ENCODE measurements at regions not wholly inside any gene's neighbourhood (a gene's known extent, or its start where the extent isn't known, plus 50 kb on each side); places are given as distances from the start of the nearest gene placed in this dataset.

GRCh38 chr14:26204366-26204727, 393.5 kb downstream of the NOVA1 start:
- no peak for DNase-seq (ENCODE audit: low read depth)

- no peak for DNase-seq (ENCODE audit: low read depth)
These were observed 397.1 kb downstream of the NOVA1 start for GRCh38 chr14:26200687-26201086.

GRCh38 chr14:26199590-26200370, 398.1 kb downstream of the NOVA1 start:
- DNase-seq (ENCODE audit: low read depth): no peak

GRCh38 chr14:26199096-26199495, 398.7 kb downstream of the NOVA1 start:
- no peak for DNase-seq (ENCODE audit: low read depth)

GRCh38 chr14:26194816-26195215, 403.0 kb downstream of the NOVA1 start:
- DNase-seq (ENCODE audit: low read depth): no peak

- no peak for DNase-seq (ENCODE audit: low read depth)
These were observed 406.2 kb downstream of the NOVA1 start for GRCh38 chr14:26191671-26192070.

GRCh38 chr14:26191123-26191522, 406.7 kb downstream of the NOVA1 start:
- DNase-seq (ENCODE audit: low read depth): no peak

- DNase-seq (ENCODE audit: low read depth): no peak
These were observed 407.2 kb downstream of the NOVA1 start for GRCh38 chr14:26190646-26191045.

- no peak for DNase-seq (ENCODE audit: low read depth)
These were observed 409.7 kb downstream of the NOVA1 start for GRCh38 chr14:26187996-26188620.

- DNase-seq (ENCODE audit: low read depth): no peak
These were observed 417.6 kb downstream of the NOVA1 start for GRCh38 chr14:26180221-26180620.

- DNase-seq (ENCODE audit: low read depth): no peak
These were observed 422.2 kb downstream of the NOVA1 start for GRCh38 chr14:26175658-26176057.

GRCh38 chr14:26174395-26174794, 423.4 kb downstream of the NOVA1 start:
- DNase-seq (ENCODE audit: low read depth): no peak

- no peak for DNase-seq (ENCODE audit: low read depth)
These were observed 424.2 kb downstream of the NOVA1 start for GRCh38 chr14:26173581-26174110.

GRCh38 chr14:26172396-26172795, 425.4 kb downstream of the NOVA1 start:
- DNase-seq (ENCODE audit: low read depth): no peak

- no peak for DNase-seq (ENCODE audit: low read depth)
These were observed 426.9 kb downstream of the NOVA1 start for GRCh38 chr14:26170885-26171284.

- DNase-seq (ENCODE audit: low read depth): no peak
These were observed 434.1 kb downstream of the NOVA1 start for GRCh38 chr14:26163761-26164160.

- DNase-seq (ENCODE audit: low read depth): no peak
These were observed 440.3 kb downstream of the NOVA1 start for GRCh38 chr14:26157517-26157916.

GRCh38 chr14:26143057-26143456, 454.8 kb downstream of the NOVA1 start:
- DNase-seq (ENCODE audit: low read depth): no peak

GRCh38 chr14:26138764-26139445, 458.9 kb downstream of the NOVA1 start:
- DNase-seq (ENCODE audit: low read depth): no peak

- DNase-seq (ENCODE audit: low read depth): no peak
These were observed 460.7 kb downstream of the NOVA1 start for GRCh38 chr14:26137161-26137560.

- DNase-seq (ENCODE audit: low read depth): no peak
These were observed 465.7 kb downstream of the NOVA1 start for GRCh38 chr14:26132061-26132645.

GRCh38 chr14:26130690-26131089, 467.1 kb downstream of the NOVA1 start:
- no peak for DNase-seq (ENCODE audit: low read depth)

Data from amniotic epithelial cell (primary cell).